ENCODE measurements at regions not wholly inside any gene's neighbourhood (a gene's known extent, or its start where the extent isn't known, plus 50 kb on each side); places are given as distances from the start of the nearest gene placed in this dataset.

DNA sequence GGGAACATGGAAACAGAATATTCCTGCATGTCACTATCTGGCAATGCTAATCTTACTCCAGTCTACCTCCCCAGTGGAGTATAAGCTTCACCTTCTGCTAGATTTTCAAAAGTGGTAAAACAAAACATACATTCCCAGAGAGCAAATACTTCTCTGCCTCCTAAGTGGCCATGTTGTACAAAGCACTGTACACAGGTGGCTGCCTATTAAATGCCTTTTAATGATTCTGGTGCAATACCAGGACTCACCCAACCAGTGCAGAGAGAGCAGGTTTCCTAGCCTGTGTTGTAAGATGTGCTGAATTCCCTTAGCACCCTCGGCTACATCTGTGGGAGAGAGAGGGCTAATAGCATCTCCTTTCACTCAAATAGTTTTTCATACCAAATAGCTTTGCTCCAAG lies 684.3 kb upstream of the NRP1 start:
- TF ChIP-seq, protein P1, sequence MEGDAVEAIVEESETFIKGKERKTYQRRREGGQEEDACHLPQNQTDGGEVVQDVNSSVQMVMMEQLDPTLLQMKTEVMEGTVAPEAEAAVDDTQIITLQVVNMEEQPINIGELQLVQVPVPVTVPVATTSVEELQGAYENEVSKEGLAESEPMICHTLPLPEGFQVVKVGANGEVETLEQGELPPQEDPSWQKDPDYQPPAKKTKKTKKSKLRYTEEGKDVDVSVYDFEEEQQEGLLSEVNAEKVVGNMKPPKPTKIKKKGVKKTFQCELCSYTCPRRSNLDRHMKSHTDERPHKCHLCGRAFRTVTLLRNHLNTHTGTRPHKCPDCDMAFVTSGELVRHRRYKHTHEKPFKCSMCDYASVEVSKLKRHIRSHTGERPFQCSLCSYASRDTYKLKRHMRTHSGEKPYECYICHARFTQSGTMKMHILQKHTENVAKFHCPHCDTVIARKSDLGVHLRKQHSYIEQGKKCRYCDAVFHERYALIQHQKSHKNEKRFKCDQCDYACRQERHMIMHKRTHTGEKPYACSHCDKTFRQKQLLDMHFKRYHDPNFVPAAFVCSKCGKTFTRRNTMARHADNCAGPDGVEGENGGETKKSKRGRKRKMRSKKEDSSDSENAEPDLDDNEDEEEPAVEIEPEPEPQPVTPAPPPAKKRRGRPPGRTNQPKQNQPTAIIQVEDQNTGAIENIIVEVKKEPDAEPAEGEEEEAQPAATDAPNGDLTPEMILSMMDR (IDR thresholded peaks at IDR 0.05), result no peak
- TF ChIP-seq POLR2A (IDR thresholded peaks at IDR 0.05), result no peak

DNA sequence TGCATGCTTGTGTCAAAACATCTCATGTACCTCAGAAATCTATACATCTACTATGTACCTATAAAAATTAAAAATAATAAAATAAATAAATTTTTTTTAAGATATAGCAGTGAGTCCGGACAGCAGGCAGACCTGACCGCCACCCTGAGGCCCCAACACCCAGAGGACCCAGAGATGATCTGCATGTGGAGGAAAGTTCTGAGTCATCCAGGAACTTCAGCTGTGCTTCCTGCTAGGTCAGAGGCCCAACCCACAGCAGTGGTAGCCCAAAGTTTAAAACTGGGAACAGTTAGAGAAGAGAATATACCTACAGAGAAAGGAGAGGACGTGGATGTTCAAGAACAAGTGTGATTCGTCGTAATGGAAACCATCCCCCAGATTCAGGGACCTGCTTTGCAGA lies 683.7 kb upstream of the NRP1 start:
- no peaks in the 10 kb centered on the region for H3K9me3 ChIP-seq
- no peak for DNase-seq
- no peak overlapping the region for H3K4me3 ChIP-seq
- no peak overlapping the region for H3K27ac ChIP-seq
- no peaks in the 10 kb centered on the region for H3K27me3 ChIP-seq
- no peaks in the 10 kb centered on the region for H3K36me3 ChIP-seq
- TF ChIP-seq, protein P1 (IDR thresholded peaks at IDR 0.05), result no peak
- TF ChIP-seq POLR2A (IDR thresholded peaks at IDR 0.05), result no peak
- no peaks in the 10 kb centered on the region for H3K4me1 ChIP-seq

More for the DNA sequence above, 684.3 kb upstream of the NRP1 start:
- Histone ChIP-seq H3K27ac (no peak overlapping the region), H3K9me3 (no peaks in the 10 kb centered on the region), H3K36me3 (no peaks in the 10 kb centered on the region), H3K4me1 (no peaks in the 10 kb centered on the region), H3K27me3 (no peaks in the 10 kb centered on the region), H3K4me3 (no peak overlapping the region)
- DNase-seq, result no peak

DNA sequence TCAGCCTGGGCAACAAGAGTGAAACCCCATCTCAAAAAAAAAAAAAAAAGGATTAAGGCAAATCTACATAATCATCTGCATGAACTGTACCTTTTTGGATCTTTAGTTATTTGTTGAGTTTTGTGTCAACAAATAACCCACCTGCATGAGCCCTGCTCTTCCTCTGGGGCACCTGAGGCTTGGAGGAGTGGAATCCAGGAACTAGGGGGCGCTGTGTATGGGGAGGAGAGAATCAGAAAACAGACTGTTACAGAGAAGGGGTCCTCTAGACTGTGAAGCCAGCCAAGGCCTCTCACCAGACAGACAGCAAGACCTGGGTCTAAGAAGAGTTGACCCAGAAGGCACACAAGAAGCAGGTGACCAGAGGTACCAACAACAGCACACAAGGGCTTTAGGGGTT lies 682.8 kb upstream of the NRP1 start:
- H3K4me1 ChIP-seq, result no peaks in the 10 kb centered on the region
- H3K36me3 ChIP-seq, result no peaks in the 10 kb centered on the region
- H3K4me3 ChIP-seq, result no peak overlapping the region
- TF ChIP-seq, protein P1 (IDR thresholded peaks at IDR 0.05), result no peak
- no peak for TF ChIP-seq POLR2A (IDR thresholded peaks at IDR 0.05)
- no peaks in the 10 kb centered on the region for H3K9me3 ChIP-seq
- no peak overlapping the region for H3K27ac ChIP-seq
- no peaks in the 10 kb centered on the region for H3K27me3 ChIP-seq
- no peak for DNase-seq

DNA sequence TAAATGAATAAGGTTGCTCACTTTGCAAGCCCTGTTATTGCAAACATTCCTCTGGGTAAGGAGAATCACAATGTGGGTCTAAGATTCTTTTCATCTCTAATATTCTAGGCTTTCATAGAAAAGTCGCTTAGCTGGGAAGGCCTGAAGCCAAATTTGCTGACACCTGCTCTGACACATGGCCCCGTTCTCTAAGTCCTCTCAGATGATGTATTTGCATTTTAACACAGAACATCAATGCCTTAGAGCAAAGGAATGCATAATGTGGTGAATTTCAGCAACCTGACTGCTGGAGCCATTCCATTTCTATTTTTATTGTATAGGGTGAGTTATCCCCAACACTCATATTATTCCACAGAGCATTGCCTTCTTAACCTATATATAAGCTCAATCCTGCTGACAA lies 682.1 kb upstream of the NRP1 start:
- Histone ChIP-seq H3K9me3 (no peaks in the 10 kb centered on the region), H3K36me3 (no peaks in the 10 kb centered on the region)

DNA sequence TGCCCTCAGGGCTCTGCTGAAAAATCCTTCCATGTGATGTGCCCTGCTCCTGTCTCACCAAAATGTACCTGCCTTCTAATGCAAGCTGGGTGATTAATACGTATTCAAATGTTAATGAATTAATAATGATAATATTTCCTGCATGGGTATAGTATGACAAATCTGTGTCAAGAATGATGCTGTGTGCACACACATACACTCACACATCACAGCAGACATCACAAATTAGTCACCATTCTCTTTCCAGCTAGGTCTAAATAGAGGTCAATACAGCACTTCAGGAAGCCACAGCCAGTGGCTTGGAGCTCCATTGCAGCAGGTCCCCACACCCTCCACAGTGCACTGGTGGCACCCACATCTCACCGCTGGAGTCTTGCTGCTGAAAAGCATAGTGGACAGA lies 681.2 kb upstream of the NRP1 start:
- no peak overlapping the region for H3K4me3 ChIP-seq
- TF ChIP-seq POLR2A (IDR thresholded peaks at IDR 0.05), result no peak
- TF ChIP-seq, protein P1 (IDR thresholded peaks at IDR 0.05), result no peak
- no peak for DNase-seq
- no peaks in the 10 kb centered on the region for H3K4me1 ChIP-seq
- no peak overlapping the region for H3K27ac ChIP-seq
- H3K27me3 ChIP-seq, result no peaks in the 10 kb centered on the region
- no peaks in the 10 kb centered on the region for H3K9me3 ChIP-seq
- H3K36me3 ChIP-seq, result no peaks in the 10 kb centered on the region

More for the DNA sequence above, 682.1 kb upstream of the NRP1 start:
- Histone ChIP-seq H3K4me1 (no peaks in the 10 kb centered on the region), H3K27me3 (no peaks in the 10 kb centered on the region), H3K4me3 (no peak overlapping the region), H3K27ac (no peak overlapping the region)
- no peak for TF ChIP-seq POLR2A (IDR thresholded peaks at IDR 0.05)
- TF ChIP-seq, protein P1 (IDR thresholded peaks at IDR 0.05), result no peak
- no peak for DNase-seq

DNA sequence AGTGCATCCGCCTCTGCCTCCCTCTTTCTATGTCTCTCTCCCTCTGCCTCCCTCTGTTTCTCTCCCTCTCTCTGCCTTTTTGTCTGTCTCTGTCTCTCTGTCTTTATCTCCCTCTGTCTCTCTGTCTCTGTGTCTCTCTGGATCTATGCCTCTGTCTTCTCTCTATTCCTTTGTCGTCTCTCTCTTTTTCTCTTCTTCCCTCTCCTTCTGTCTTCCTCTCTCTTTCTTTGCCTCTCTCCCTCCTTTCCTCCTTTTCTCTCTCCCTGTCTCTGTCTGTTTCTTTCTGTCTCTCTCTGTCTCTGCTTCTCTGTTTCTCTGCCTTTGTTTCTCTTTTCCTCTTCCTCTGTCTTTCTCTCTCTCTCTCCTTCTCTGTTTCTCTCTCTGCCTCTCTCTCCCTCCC lies 678.8 kb upstream of the NRP1 start:
- Histone ChIP-seq H3K27ac (no peak overlapping the region), H3K4me1 (no peaks in the 10 kb centered on the region), H3K36me3 (no peaks in the 10 kb centered on the region), H3K4me3 (no peak overlapping the region), H3K27me3 (no peaks in the 10 kb centered on the region), H3K9me3 (no peaks in the 10 kb centered on the region)
- TF ChIP-seq POLR2A (IDR thresholded peaks at IDR 0.05), result no peak
- TF ChIP-seq, protein P1 (IDR thresholded peaks at IDR 0.05), result no peak
- DNase-seq, result no peak
